T-cell (primary cell): ENCODE measurements at regions not wholly inside any gene's neighbourhood (a gene's known extent, or its start where the extent isn't known, plus 50 kb on each side); places are given as distances from the start of the nearest gene placed in this dataset.

Experiments used
- ATAC-seq, 4 experiments: fragments of 200-7000 bp in 3 of 4; fragments of 150-1000 bp in 1 of 4; cut with Tn5 transposase; replicated peaks in 1 of 4; 1 replicate in 3 of 4; 2 replicates in 1 of 4; pipeline ENCODE4 v1.10.0; 2021; ENCODE audit warnings: moderate library complexity in 3 of 4, mild to moderate bottlenecking in 2 of 4, moderate number of reproducible peaks in 1 of 4
- CTCF ChIA-PET, 2 donors: fragments of 300-600 bp; sonication (Branson Sonifier 250); formaldehyde crosslinking; loops; one replicate each; lab custom pipeline; 2022; ENCODE audit warnings: antibody characterized with exemption in 2 of 2; lab: Charles Lee
- POLR2A ChIA-PET, 2 donors: fragments of 300-600 bp; sonication (Branson Sonifier 250); formaldehyde crosslinking; loops; one replicate each; lab custom pipeline; 2022; ENCODE audit warnings: antibody characterized with exemption in 2 of 2; lab: Charles Lee
- DNase-seq, 35 experiments: peaks; one replicate each; pipeline versions ENCODE4 v3.0.0 to v3.0.0-alpha.2; 2013 to 2023
- H3K27ac ChIP-seq: one replicate; pipeline ENCODE4 v1.5.1; 2013; ENCODE audit warnings: low read length
- H3K27me3 ChIP-seq, 2 experiments: replicated peaks in 1 of 2; 1 replicate in 1 of 2; 2 replicates in 1 of 2; pipeline versions ENCODE4 v1.6.1 to v1.7.0; 2013; ENCODE audit warnings: low read length in 1 of 2, mixed read lengths in 1 of 2; ENCODE audit not compliant: control insufficient read depth in 2 of 2, insufficient read depth in 2 of 2; ENCODE audit errors: extremely low read depth in 1 of 2
- H3K36me3 ChIP-seq, 2 donors: 1 replicate in 1 of 2; 2 replicates in 1 of 2; pipeline versions ENCODE4 v1.6.1 to v1.7.0; 2013; ENCODE audit warnings: low read length in 1 of 2; ENCODE audit not compliant: control insufficient read depth in 2 of 2, insufficient read depth in 1 of 2; ENCODE audit errors: extremely low read depth in 1 of 2
- H3K4me1 ChIP-seq, 2 experiments: 1 replicate in 1 of 2; 2 replicates in 1 of 2; pipeline versions ENCODE4 v1.6.1 to v1.7.0; 2013; ENCODE audit warnings: low read length in 2 of 2, mixed read lengths in 1 of 2; ENCODE audit not compliant: insufficient read depth in 2 of 2, control insufficient read depth in 1 of 2; ENCODE audit errors: extremely low read depth in 1 of 2
- H3K4me3 ChIP-seq, 2 donors: 1 replicate in 1 of 2; 2 replicates in 1 of 2; pipeline versions ENCODE4 v1.5.1 to v1.7.0; 2013; ENCODE audit warnings: mild to moderate bottlenecking in 2 of 2, low read length in 1 of 2, moderate library complexity in 1 of 2; ENCODE audit not compliant: control insufficient read depth in 1 of 2; ENCODE audit errors: extremely low read depth in 1 of 2
- H3K9me3 ChIP-seq: 2 replicates; pipeline ENCODE4 v1.7.0; 2013
- H3K27ac Mint-ChIP-seq, 2 donors: one replicate each; pipeline ENCODE4 v1.8.0; 2020 to 2021; ENCODE audit warnings: mild to moderate bottlenecking in 2 of 2, mixed read lengths in 2 of 2
- H3K27me3 Mint-ChIP-seq, 2 donors: one replicate each; pipeline ENCODE4 v1.8.0; 2021 to 2022; ENCODE audit warnings: mixed read lengths in 2 of 2
- H3K36me3 Mint-ChIP-seq: one replicate; pipeline ENCODE4 v1.8.0; 2021; ENCODE audit warnings: mixed read lengths
- H3K4me1 Mint-ChIP-seq, 3 donors: one replicate each; pipeline ENCODE4 v1.8.0; 2020 to 2022; ENCODE audit warnings: mixed read lengths in 3 of 3, mild to moderate bottlenecking in 1 of 3
- H3K4me3 Mint-ChIP-seq, 3 donors: one replicate each; pipeline ENCODE4 v1.8.0; 2020 to 2022; ENCODE audit warnings: mild to moderate bottlenecking in 3 of 3, mixed read lengths in 3 of 3, moderate library complexity in 3 of 3
- H3K9me3 Mint-ChIP-seq, 3 donors: one replicate each; pipeline ENCODE4 v1.8.0; 2020 to 2022; ENCODE audit warnings: mixed read lengths in 3 of 3
- WGBS: methylation state at CpG from one replicate; pipeline ENCODE4 v1.1.5; 2013; ENCODE audit warnings: missing lambda C conversion rate; ENCODE audit not compliant: insufficient coverage; 5-methylcytosine and 5-hydroxymethylcytosine counted together

GRCh38 chr9:129480227-129480626 lies 140.7 kb downstream of the C9orf50 start:
- H3K27me3 ChIP-seq, result peaks cover 0 to 28% of the 10 kb centered on the region in 2 experiments
- 92% methylated on average over 11 of the region's 12 CpGs for WGBS
- H3K27ac ChIP-seq, result no peak overlapping the region
- ChIA-PET CTCF (no interaction called here), POLR2A (no interaction called here)
- H3K4me1 ChIP-seq, result peaks cover 3 to 31% of the 10 kb centered on the region in 2 experiments
- peaks cover 7 to 25% (median 19%) of the 10 kb centered on the region in 3 donors for H3K4me1 Mint-ChIP-seq
- no peak overlapping the region for H3K27ac Mint-ChIP-seq
- no peak overlapping the region for H3K4me3 ChIP-seq
- DNase-seq, result no peak
- no peaks in the 10 kb centered on the region for H3K9me3 ChIP-seq
- H3K4me3 Mint-ChIP-seq, result no peak overlapping the region
- no peaks in the 10 kb centered on the region for H3K9me3 Mint-ChIP-seq
- no peak for ATAC-seq
- H3K36me3 Mint-ChIP-seq, result no peaks in the 10 kb centered on the region
- H3K27me3 Mint-ChIP-seq, result peaks cover 0 to 8% of the 10 kb centered on the region in 2 donors
- H3K36me3 ChIP-seq, result no peaks in the 10 kb centered on the region

DNA sequence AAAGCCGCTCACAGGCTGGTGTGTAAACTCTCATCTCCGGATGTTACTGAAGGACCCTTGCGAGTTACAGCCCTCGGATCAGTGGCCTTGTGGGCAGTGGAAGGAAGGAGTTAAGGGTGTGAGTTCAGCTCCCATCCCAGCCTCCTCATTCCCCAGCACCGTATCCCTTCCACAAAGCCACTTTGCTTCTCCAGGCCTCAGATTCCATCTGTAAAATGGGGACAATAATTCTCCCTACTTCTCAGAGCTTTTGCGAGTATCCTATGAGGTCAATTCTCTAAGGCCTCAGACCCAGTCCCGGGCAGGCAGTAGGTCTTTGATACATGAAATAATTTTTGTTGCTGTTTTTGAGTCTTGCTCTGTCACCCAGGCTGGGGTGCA lies 141.3 kb downstream of the C9orf50 start:
- Mint-ChIP-seq H3K9me3 (no peaks in the 10 kb centered on the region), H3K4me1 (peaks cover 7 to 22% (median 16%) of the 10 kb centered on the region in 3 donors), H3K4me3 (no peak overlapping the region), H3K36me3 (no peaks in the 10 kb centered on the region), H3K27ac (no peak overlapping the region), H3K27me3 (peaks cover 0 to 8% of the 10 kb centered on the region in 2 donors)
- Histone ChIP-seq H3K27ac (no peak overlapping the region), H3K4me1 (peaks cover 3 to 29% of the 10 kb centered on the region in 2 experiments), H3K9me3 (no peaks in the 10 kb centered on the region), H3K36me3 (no peaks in the 10 kb centered on the region), H3K4me3 (no peak overlapping the region), H3K27me3 (peaks cover 0 to 32% of the 10 kb centered on the region in 2 experiments)
- WGBS, result no CpG with 5 or more reads among the region's 7 CpGs
- DNase-seq, result no peak
- ChIA-PET POLR2A (no interaction called here), CTCF (no interaction called here)
- no peak for ATAC-seq

DNA sequence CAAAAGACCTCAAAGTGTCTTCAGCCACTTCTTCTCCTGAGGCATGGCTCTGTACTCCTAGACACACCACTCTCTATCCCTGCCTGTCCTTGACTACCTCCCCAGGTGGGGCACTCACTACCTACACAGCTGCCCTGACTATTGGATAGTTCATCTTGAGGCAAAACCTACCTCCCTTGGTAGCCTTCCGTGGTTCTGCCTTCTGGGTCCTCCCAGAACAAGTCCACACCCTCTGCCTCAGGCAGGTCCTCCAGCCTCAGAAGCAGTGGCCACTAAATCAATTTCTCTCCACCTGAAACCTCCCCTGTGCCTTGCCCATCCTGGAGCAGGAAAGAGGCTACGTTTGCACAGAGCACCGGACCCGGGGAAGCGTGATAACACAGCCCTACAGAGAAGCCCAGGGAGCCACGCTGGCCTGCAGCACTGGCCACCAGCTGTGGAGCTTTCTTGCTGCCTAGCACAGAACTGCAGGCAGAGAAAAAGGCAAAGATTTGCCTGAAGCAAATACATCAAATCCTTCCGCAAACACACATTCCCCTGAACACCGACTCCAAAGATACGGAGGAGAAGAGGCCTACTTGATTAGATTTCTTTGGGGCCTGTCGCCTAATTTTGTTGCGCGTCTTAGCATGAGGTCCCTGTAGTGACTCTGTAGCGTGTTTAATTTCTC lies 141.8 kb downstream of the C9orf50 start:
- DNase-seq (no peak), ATAC-seq (no peak)
- CTCF ChIA-PET, result no interaction called here
- H3K9me3 ChIP-seq, result no peaks in the 10 kb centered on the region
- H3K27me3 Mint-ChIP-seq, result peaks cover 0 to 8% of the 10 kb centered on the region in 2 donors
- POLR2A ChIA-PET, result no interaction called here
- peaks cover 4 to 17% (median 11%) of the 10 kb centered on the region in 3 donors for H3K4me1 Mint-ChIP-seq
- no peak overlapping the region for H3K27ac ChIP-seq
- no peak overlapping the region for H3K4me3 Mint-ChIP-seq
- no peak overlapping the region for H3K4me3 ChIP-seq
- H3K27me3 ChIP-seq, result peaks cover 0 to 36% of the 10 kb centered on the region in 2 experiments
- no peaks in the 10 kb centered on the region for H3K9me3 Mint-ChIP-seq
- WGBS, result 91% methylated on average over 10 of the region's 13 CpGs
- H3K36me3 Mint-ChIP-seq, result no peaks in the 10 kb centered on the region
- H3K36me3 ChIP-seq, result no peaks in the 10 kb centered on the region
- H3K4me1 ChIP-seq, result peaks cover 3 to 24% of the 10 kb centered on the region in 2 experiments
- no peak overlapping the region for H3K27ac Mint-ChIP-seq

DNA sequence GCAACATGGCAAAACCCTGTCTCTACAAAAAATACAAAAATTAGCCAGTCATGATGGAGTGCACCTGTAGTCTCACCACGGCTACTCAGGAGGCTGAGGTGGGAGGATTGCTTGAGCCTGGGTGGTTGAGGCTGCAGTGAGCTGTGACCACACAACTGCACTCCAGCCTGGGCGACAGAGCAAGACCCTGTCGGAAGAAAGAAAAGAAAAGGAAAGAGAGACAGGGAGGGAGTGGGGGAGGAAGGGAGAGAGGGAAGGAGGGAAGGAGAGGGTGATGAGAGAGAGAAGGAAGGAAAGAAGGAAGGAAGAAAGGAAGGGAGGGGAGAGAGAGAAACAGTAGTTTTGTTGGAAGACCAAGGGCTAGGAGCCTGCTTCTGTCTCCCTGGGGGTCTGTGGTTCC lies 142.4 kb downstream of the C9orf50 start:
- POLR2A ChIA-PET, result no interaction called here
- Histone ChIP-seq H3K4me3 (no peak overlapping the region), H3K36me3 (no peaks in the 10 kb centered on the region), H3K9me3 (no peaks in the 10 kb centered on the region), H3K4me1 (peaks cover 3 to 18% of the 10 kb centered on the region in 2 experiments), H3K27ac (no peak overlapping the region), H3K27me3 (peaks cover 0 to 32% of the 10 kb centered on the region in 2 experiments)
- no peak overlapping the region for H3K27ac Mint-ChIP-seq
- ATAC-seq (no peak), DNase-seq (no peak)
- H3K4me1 Mint-ChIP-seq, result peaks cover 0 to 10% (median 4%) of the 10 kb centered on the region in 3 donors
- no peaks in the 10 kb centered on the region for H3K36me3 Mint-ChIP-seq
- WGBS, result 90% methylated on average over 3 of the region's 3 CpGs
- no peaks in the 10 kb centered on the region for H3K9me3 Mint-ChIP-seq
- CTCF ChIA-PET, result no interaction called here
- peaks cover 0 to 8% of the 10 kb centered on the region in 2 donors for H3K27me3 Mint-ChIP-seq
- no peak overlapping the region for H3K4me3 Mint-ChIP-seq

GRCh38 chr9:129476821-129477611 lies 143.9 kb downstream of the C9orf50 start:
- Histone ChIP-seq H3K27ac (no peak overlapping the region), H3K27me3 (peaks cover 0 to 28% of the 10 kb centered on the region in 2 experiments), H3K4me3 (no peak overlapping the region), H3K4me1 (peaks cover 0 to 7% of the 10 kb centered on the region in 2 experiments), H3K9me3 (no peaks in the 10 kb centered on the region), H3K36me3 (no peaks in the 10 kb centered on the region)
- H3K9me3 Mint-ChIP-seq, result no peaks in the 10 kb centered on the region
- DNase-seq (no peak), ATAC-seq (no peak)
- no peak overlapping the region for H3K27ac Mint-ChIP-seq
- H3K4me1 Mint-ChIP-seq, result peaks cover 0 to 6% (median 0%) of the 10 kb centered on the region in 3 donors
- H3K36me3 Mint-ChIP-seq, result no peaks in the 10 kb centered on the region
- CTCF ChIA-PET, result no interaction called here
- H3K27me3 Mint-ChIP-seq, result peaks cover 0 to 7% of the 10 kb centered on the region in 2 donors
- POLR2A ChIA-PET, result interaction anchor here in 1 of 2 donors (0.5 kb wide), 1 partner anchor 137 kb away, joined by 4 read pairs; no protein-coding TSS in a partner anchor
- WGBS, result 84% methylated on average over 5 of the region's 17 CpGs
- no peak overlapping the region for H3K4me3 Mint-ChIP-seq

DNA sequence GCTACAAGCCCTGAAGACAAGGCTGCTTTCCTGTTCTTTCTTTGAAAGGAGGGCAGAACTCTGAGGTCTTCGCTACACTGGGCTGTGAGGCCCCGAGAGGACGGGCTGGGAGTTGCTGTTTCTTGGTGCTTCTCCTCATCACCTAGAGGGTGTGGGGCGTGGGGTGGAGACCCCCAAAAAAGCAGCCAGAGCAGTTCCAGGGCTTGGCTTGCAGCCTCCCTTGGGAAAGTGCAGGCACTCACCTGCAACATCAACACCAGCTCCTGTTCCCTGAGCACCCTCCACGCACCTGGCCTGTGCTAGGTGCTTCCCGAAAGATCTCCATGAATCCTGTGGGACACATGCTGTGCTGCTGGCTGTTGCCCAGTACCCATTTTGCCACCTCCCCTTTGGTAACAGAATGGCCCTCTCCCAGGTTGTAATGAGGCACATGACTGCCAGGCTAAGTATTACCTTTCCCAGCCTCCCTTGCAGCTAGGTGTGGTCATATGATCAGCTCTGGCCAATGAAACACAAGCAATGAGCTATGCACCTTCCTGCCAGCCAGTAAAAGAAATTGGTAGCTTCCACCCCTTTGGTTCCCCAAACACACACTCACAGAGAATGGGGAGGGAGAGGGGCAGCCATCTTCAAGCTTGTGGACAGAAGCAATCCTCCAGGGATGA lies 146.0 kb downstream of the C9orf50 start:
- Histone ChIP-seq H3K27me3 (peaks cover 0 to 23% of the 10 kb centered on the region in 2 experiments), H3K36me3 (no peaks in the 10 kb centered on the region), H3K4me1 (no peaks in the 10 kb centered on the region), H3K9me3 (no peaks in the 10 kb centered on the region), H3K4me3 (no peak overlapping the region), H3K27ac (no peak overlapping the region)
- Mint-ChIP-seq H3K36me3 (no peaks in the 10 kb centered on the region), H3K27me3 (peaks cover 0 to 2% of the 10 kb centered on the region in 2 donors), H3K4me3 (no peak overlapping the region), H3K4me1 (peaks cover 0 to 1% (median 0%) of the 10 kb centered on the region in 3 donors), H3K27ac (no peak overlapping the region), H3K9me3 (no peaks in the 10 kb centered on the region)
- DNase-seq, result no peak
- no peak for ATAC-seq
- CTCF ChIA-PET, result no interaction called here
- POLR2A ChIA-PET, result no interaction called here
- WGBS, result 94% methylated on average over 2 of the region's 6 CpGs
